ENCODE measurements at regions not wholly inside any gene's neighbourhood (a gene's known extent, or its start where the extent isn't known, plus 50 kb on each side); places are given as distances from the start of the nearest gene placed in this dataset.

GRCh38 chr10:62688971-62689700, 115.4 kb upstream of the ADO start:
- TF ChIP-seq CTCF (IDR thresholded peaks at IDR 0.05) (no peak), POLR2A (IDR thresholded peaks at IDR 0.05) (no peak)

Measured in heart left ventricle (tissue), 13 donors.